SW 1271 (cell line): ENCODE measurements at regions not wholly inside any gene's neighbourhood (a gene's known extent, or its start where the extent isn't known, plus 50 kb on each side); places are given as distances from the start of the nearest gene placed in this dataset.

Source experiments
- DNase-seq, 2 experiments: peaks; one replicate each; lab custom pipeline; 2025; lab: John Stamatoyannopoulos, UW

DNA sequence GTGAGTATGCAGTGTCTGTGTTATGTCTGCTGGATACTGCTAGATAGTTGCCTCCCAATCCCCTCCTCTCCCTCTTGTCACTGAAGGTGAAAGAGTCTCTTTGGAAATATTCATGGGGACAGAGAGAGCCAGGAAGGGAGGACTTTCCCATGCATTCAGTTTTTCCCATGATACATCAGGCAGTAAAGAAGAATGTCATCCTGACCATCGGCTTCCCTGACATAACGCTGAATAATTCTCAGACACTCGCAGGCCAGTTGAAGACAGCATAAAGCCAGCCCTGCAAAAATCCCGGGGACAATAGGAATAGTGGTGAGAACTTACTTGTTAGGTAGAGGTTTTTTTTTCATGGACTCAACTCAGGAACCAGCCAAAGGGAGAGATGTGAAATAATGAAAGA lies 58.1 kb downstream of the KLF4 start:
- no peak for DNase-seq

DNA sequence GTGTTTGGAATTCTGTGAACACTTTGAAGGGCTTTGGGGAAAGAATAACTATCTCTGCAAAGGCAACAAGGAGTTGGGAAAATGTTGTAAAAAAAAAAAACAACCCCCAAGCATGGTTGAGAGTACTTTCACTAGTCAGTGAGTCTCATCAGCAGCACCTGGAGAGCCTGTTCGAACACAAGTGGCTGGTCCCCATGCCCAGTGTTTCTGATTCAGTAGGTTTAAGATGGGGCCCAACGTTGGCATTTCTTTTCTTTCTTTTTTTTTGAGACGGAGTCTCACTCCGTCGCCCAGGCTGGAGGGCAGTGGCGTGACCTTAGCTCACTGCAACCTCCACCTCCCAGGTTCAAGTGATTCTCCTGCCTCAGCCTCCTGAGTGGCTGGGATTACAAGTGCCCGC lies 59.5 kb downstream of the KLF4 start:
- DNase-seq: no peak

DNA sequence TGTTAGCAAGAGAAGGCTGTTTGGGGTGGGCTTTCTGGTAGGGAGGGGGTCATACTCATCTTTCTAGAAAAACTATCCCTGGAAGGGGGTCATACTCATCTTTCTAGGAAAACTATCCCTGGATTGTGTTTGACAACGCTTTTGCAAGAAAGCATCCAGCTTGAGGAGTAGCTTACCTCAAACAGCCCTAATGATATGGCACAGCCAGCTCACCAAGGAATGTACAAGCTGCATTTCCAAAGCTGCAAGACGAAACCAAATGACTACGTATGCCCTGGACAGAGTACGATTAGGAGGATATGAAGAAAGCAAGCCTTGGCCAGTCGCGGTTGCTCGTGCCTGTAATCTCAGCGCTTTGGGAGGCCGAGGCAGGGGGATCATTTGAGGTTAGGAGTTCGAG lies 63.4 kb downstream of the KLF4 start:
- no peak for DNase-seq

DNA sequence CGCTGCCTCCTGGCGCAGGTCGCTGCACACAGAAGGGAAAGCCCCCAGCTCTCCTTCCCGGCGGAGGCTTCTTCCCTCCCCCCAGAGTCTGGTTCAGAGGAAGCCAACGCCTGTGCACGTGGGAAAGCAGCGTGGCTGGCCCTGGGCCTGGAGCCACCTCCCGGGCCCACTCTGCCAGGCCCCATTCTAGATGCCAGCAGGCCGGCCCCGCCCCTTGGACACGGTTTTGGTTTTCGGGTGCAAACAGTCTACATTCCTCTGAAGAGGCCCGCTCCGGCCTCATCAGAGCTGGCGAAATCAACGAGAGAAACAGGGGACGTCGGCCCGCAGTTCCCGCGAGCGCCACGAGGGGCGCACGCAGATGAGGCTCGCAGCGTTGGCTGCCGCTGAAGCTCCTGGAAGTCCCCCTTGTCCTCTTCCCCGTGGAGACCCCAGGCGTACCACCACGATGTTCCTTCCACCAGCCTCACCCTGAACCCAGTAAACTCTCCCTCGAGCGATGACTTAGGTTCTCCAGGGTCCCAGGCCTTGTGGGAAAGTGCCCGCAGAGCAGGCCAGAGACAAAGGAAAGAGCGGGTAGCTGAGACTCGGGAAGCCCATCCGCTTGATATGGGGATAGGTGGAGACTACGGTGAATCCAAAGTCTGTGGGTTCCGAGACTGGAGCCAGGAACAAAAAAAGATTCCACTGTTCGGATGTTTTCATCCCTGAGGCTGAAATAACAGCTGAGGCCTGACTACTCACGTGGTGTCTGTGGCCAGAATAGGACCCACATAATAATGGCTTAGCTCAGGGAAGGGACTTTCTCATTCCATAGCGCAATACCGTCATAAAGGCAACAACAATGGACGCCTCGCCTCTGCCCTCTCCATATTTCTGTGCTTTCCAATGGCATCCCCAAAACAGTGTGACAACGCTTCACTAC lies 64.2 kb downstream of the KLF4 start:
- DNase-seq: no peak

DNA sequence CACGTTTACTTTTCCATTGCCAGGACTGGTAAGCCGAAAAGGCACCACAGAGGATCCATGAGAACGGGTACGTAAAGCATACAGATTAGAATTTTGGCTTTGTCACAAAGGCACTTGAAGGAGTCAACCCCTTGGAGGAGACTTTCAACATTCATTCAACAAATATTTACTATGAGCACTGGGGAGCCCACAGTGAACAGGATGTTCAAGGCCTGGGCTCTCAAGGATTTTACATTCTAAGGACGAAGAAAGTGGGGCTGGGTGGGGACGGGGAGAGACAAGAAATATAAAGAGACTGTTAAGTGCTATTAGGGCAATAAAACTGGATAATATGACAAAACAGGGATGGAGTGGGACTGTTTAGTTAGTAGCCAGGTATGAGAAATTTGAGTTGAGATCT lies 66.0 kb downstream of the KLF4 start:
- DNase-seq: no peak

DNA sequence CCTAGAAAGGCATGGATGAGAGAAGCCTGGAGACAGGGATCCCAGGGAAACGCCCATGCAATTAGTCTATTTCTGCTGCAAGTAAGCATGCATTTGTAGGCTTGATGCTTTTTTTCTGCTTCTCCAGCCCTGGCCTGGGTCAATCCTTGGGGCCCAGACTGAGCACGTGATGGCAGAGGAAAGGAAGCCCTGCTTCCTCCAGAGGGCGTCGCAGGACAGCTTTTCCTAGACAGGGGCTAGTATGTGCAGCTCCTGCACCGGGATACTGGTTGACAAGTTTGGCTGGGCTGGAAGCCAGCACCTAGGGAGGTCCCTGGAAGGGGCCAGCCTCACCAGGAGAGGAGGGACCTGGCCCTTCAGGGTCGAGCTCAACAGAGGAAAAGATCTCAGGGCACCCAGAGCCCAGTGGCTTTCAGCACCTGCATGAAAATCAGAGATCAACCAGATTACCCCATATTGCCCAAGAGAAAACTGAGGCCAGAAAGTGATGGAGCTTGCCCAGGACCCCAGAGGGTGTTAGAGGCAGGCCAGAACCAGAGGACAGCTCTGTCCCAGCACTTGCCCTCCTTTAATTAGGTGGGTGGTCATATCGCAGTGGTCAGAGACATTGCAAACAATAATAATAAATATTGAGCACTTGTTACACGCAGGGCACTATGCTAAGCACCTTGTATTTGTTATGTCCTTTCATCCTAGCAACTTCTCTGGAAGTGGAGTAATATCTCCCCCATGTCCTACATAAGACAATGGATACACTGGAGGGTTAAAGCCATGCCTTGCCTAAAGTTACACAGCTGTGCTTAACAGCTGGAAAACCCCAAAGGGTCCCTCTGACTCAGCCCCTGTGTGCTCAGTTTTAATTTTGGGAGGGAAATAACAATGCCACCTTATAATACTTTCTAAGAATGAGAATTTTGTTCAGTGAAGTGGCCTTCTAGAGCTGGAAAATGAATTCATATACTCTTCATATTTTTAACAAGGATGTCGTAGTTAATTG lies 67.1 kb downstream of the KLF4 start:
- DNase-seq: peak; percentile 24 to 66

DNA sequence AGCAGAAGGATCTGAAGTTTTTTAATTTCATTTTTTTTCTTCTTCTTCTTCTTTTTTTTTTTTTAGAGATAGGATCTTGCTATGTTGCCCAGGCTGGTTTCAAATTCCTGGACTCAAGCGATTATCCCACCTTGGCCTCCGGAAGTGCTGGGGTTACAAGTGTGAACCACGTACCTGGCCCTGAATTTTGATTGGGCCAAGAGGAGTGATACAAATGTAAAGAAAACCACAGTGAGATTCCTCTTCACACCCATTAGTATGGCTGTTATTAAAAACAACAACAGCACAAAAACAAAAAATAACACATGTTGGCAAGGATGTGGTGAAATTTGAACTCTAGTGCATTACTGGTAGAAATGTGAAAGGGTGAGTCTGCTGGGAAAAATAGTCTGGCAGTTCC lies 79.1 kb downstream of the KLF4 start:
- no peak for DNase-seq

DNA sequence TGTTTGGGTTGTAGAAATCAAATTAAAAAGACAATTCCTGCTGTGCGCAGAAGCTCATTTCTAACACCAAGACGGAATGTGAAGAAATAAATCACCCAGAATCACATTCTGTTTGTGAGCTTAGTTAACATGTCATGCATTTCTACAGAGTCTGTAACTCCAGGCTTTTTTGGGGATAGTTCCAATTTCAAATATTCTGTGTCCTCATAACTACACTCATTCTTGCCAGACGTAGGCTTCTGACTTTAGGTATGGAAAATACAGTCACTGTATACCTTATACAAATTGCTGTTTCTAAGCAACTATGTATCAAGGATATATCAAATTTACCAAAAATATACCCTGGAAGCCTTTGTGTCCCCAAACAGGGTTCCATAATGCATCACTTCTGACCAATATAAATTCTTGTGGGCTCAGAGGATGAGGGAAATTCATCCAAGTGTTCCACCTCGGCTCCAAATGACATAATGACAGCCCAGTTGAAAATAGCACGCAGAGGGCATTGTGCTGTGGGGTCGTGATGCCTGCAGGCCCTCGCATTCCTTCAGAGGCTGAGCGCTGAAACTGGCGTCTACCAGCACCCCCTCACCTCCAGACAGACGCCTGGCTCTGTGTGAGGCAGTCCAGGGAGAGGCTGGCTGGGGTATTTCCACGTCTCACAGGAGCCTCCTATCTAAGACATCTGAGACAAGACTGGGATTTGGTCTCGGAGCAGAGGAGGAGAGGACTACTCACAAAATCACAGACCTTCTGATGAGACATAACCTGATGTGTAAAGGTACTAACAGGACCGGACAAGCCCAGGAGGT lies 79.8 kb downstream of the KLF4 start:
- no peak for DNase-seq

DNA sequence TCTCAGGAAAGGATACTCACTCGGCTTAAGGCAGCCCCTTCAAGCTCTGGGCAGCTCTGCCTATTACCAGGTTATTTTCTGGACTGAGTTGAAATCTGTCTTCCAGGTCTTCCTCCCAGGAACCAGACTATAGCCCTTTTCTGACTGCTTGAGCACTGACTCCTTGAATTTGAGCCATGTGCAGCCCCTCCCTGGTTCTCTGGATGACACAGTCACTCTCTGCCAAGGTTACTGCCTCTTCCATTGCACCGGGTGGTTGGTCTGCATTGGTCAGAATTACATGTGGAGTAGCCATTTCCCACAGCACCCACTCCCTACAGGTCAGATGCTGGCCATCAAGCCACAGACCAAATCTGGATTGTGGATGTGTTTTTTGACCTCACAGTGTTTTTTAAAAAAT lies 81.9 kb downstream of the KLF4 start:
- no peak for DNase-seq

DNA sequence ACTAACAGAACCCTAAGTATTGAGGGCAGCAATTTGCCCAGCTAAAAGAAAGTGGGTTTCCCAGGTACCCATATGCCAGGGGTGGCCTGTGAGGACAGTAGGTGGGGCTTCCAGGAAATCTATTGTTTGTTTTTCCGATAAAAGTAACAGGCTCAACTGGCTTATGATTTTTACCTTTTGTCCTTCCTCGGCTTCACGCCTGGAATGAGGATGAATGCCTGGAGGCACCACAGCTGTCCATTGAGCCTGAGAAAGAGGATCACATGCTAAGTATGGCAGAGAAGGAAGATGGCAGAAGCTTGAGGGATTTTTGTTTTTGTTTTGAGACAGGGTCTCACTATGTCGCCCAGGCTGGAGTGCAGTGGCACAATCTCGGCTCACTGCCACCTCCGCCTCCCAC lies 84.1 kb downstream of the KLF4 start:
- DNase-seq: no peak

DNA sequence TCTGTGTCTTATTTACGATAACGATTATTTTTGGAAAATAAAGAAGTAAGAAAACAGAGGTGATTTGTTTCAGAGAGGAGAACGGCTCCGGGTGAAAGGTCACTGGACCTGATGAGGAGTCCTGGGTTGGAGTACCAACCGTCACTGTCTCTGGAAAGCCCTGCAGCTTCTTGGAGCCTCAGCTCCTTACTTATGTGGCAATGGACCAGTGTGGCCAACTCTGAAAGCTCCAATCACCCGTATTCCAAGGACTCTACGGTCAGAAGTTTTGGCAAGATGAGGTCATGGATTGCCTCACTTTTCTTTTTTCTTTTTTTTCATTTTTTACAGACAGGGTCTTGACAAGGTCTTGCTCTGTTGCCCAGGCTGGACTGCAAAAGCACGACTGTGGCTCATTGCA lies 84.8 kb downstream of the KLF4 start:
- no peak for DNase-seq

DNA sequence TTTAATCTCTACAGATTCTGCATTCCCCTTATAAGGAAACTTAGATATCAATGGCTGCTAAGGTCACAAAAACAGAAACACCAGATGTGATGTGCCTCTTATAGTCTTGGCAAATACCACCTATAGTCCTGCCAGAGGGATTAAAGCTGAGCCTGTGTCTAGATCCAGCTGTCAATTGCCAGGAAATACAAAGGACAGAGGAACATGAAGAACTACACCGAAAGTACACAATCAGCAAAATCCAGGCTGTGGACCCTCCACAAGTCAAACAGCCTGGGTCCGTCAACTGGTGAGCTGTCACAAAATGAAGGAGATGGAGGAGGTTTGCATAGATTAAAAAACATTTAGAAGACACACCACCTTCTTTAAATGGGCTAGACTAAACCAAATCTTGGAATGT lies 85.4 kb downstream of the KLF4 start:
- DNase-seq: no peak

DNA sequence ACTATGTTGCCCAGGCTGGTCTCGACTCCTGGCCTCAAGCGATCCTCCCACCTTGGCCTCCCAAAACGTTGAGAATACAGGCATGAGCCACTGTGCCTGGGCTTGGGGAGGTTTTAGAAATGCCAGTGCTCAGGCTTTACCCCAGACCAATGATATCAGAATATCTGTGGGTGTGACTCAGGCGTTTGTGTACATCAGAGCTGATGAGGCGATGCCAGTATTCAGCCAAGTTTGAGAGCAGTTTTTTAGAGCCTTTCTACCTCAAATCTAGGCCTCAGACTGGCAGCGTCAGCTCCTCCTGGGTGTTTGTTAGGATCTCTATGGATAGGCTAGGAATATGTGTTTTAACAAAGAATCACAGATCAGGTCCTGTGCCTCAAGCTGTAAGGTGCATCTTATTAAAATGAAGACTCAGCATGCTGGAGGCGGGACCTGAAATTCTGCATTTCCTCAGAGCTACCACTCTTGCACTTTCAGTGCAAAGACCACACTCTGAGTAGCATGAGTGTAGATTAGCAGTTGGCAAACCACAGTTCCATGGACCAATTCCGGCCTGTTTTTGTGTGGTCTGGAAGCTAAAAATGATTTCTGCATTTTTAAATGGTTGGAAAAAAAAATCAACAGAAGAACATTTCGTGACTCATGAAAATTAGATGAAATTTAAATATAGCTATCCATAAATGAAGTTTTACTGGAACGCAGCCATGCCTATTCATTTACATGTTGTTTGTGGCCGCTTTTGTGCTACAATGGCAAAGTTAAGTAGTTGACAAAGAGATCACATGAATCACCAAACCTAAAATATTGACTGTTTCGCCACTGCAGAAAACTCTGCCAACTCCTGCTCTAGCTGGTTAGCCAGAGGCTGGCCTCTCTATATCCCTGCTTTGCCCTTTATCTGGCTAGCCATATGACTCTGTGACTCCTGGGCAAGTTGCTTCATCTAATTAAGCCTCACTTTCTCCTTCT lies 92.2 kb downstream of the KLF4 start:
- no peak for DNase-seq

DNA sequence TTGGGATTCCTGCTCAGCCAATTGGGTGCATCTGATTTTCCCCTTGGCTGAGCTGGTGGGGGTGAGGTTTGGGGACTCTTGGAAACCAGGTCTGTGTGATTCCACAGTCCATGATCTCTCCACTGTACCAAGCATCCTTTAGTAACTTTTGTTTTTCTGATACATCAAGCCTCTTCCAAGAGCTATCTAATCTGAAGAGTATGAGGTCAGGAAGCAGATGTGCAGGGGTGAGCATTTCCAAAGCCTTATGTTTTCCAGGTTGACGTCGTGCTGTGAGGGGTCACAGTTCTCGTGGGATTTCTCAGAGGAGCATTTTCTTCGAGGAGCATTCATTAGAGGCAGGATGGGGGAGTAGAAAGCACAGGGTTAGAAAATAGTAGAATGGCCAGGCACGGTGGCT lies 95.3 kb downstream of the KLF4 start:
- DNase-seq: no peak

DNA sequence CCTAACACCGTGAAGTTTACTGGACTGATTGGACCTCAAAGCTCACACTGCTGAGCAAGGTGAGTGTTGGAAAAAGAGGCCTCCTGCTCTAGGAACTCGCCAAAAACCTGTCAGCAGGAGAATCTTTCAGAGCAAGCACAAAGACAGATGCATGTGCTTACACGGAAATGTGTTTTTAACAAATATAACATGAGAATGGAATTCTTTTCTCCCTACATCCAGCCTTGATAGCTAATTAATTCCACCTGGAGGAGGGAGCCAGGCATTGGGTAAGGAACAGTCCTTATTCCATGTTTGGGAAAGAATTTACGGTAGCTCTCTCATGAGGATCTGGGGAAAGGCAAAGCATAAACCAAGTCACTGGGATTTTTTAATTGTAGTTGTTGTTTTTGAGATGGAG lies 98.8 kb downstream of the KLF4 start:
- no peak for DNase-seq

DNA sequence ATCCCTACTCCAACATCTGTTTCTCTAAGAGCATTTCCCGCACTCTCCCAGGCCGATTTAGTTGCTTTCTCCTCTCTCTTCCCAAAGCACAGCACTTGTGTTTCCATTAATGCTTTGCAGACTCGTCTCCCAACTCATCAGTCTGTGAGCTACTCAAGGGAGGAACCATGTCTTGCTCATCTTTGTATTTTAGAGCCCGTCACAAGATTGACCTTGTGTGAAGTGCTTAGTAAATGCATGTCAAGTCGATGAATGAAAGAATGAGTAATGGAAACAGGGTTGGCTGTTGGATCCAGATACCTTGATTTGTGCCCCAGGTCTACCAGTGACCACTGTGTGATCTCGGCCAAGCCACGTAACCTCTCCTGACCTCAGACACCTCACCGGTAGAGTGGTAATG lies 99.3 kb downstream of the KLF4 start:
- no peak for DNase-seq

DNA sequence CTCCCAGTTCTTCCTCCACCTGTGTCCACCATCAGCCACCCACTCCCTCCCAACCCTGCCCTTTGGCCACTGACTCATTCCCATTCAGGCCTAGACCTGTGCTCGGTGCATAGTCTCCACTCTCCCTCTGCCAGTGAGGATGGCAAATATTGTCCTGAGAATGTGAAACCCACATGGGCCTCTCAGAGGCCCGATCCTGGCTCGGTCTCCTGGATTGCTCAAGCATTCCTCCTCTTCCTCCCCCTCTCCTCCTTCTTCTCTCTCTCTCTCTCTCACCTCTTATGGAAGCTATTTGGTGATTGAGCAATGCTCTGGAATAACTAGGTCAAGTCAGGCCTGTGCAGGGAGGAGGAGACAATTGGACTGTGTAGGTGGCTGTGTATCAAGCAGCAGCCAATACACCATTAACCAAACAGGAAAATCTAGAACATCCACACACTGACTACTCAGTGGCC lies 99.9 kb downstream of the KLF4 start:
- DNase-seq: no peak

DNA sequence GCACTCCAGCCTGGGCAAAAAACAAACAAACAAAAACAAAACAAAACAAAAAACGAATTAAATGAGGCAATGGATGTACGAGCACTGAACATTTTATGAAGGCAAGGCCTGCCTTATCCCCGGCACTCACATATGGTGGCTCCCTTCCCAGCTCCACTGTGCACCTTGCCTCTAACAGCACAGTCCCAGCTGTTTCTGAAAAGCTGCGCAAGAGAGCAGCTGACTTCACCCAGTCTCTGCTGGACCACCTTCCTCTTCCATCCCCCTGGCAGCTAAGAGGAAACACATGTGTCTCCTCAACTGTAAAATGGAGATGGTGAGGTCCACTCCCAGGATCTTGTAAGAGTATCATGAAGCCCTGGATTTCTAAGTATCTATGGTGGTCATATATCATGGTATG lies 100.7 kb downstream of the KLF4 start:
- DNase-seq: no peak

DNA sequence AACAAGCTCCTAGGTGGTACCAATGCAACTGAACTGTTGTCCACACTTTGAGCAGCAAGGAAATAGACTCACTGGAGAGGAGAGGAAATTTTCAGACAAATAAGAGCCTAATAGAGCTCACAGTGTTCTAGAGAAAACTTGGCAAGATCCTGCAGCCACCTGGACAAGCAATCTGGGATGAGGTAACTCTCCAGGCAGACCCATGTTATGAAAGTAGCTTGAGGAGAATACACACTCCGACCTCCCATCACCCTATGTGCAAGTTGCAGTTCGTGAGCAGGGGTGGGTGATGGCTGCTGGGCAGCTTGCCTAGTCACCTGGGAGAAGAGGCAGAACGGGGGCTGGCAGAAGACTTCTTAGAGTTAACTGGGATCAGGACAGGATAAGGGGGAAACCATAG lies 102.2 kb downstream of the KLF4 start:
- DNase-seq: no peak

DNA sequence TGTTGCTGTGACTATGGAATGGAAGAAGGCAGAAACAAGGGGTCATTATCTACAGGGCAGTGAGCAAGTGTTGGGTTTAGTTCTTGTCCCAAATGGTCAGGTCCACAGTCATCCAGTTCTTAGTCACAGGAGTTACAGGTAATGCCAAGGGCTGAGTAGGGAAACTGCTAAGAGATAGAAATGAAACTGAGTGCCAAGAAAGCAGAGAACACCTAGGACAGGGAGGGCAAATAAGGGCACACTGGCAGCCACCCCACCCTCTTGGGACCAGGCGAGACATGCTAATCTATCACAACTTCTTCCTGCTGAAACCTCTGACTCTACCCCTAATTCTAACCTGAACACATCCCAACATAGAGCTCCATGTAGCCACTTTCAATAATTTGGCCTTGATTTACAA lies 103.2 kb downstream of the KLF4 start:
- no peak for DNase-seq
